ENCODE measurements at regions not wholly inside any gene's neighbourhood (a gene's known extent, or its start where the extent isn't known, plus 50 kb on each side); places are given as distances from the start of the nearest gene placed in this dataset.

GRCh38 chr16:59604354-59604753, 870.2 kb upstream of the GOT2 start:
- Mint-ChIP-seq H3K4me3 (no peak overlapping the region), H3K4me1 (no peaks in the 10 kb centered on the region), H3K27me3 (no peaks in the 10 kb centered on the region), H3K36me3 (ENCODE audit: low read depth) (no peaks in the 10 kb centered on the region), H3K27ac (no peak overlapping the region), H3K9me3 (peaks cover 5% of the 10 kb centered on the region)
- CTCF ChIA-PET, result no interaction called here
- ATAC-seq (ENCODE audit: low read depth) (no peak), DNase-seq (no peak)
- TF ChIP-seq CTCF (IDR thresholded peaks at IDR 0.05), result no peak
- POLR2A ChIA-PET, result no interaction called here
- intact Hi-C loops (cut with micrococcal nuclease), result no loop called here

- DNase-seq, result no peak
- peaks cover 5% of the 10 kb centered on the region for H3K9me3 Mint-ChIP-seq
- POLR2A ChIA-PET, result no interaction called here
- intact Hi-C loops (cut with micrococcal nuclease), result no loop called here
- no peaks in the 10 kb centered on the region for H3K27me3 Mint-ChIP-seq
- no peak for ATAC-seq (ENCODE audit: low read depth)
- no peak overlapping the region for H3K4me3 Mint-ChIP-seq
- TF ChIP-seq CTCF (IDR thresholded peaks at IDR 0.05), result no peak
- no peaks in the 10 kb centered on the region for H3K36me3 Mint-ChIP-seq (ENCODE audit: low read depth)
- peaks cover 3% of the 10 kb centered on the region for H3K4me1 Mint-ChIP-seq
- no peak overlapping the region for H3K27ac Mint-ChIP-seq
- CTCF ChIA-PET, result no interaction called here
These were observed 867.3 kb upstream of the GOT2 start for GRCh38 chr16:59601452-59601851.

- no peak overlapping the region for H3K4me3 Mint-ChIP-seq
- H3K9me3 Mint-ChIP-seq, result peaks cover 2% of the 10 kb centered on the region
- CTCF ChIA-PET, result no interaction called here
- TF ChIP-seq CTCF (IDR thresholded peaks at IDR 0.05), result no peak
- POLR2A ChIA-PET, result no interaction called here
- DNase-seq (no peak), ATAC-seq (ENCODE audit: low read depth) (no peak)
- H3K36me3 Mint-ChIP-seq (ENCODE audit: low read depth), result no peaks in the 10 kb centered on the region
- intact Hi-C loops (cut with micrococcal nuclease), result no loop called here
- H3K27me3 Mint-ChIP-seq, result no peaks in the 10 kb centered on the region
- no peak overlapping the region for H3K27ac Mint-ChIP-seq
- H3K4me1 Mint-ChIP-seq, result peaks cover 6% of the 10 kb centered on the region
These were observed 863.2 kb upstream of the GOT2 start for GRCh38 chr16:59597269-59597668.

- intact Hi-C loops (cut with micrococcal nuclease), result no loop called here
- Mint-ChIP-seq H3K4me3 (no peak overlapping the region), H3K4me1 (peaks cover 6% of the 10 kb centered on the region), H3K36me3 (ENCODE audit: low read depth) (no peaks in the 10 kb centered on the region), H3K27me3 (no peaks in the 10 kb centered on the region), H3K9me3 (peaks cover 2% of the 10 kb centered on the region), H3K27ac (no peak overlapping the region)
- DNase-seq (no peak), ATAC-seq (ENCODE audit: low read depth) (no peak)
- TF ChIP-seq CTCF (IDR thresholded peaks at IDR 0.05), result no peak
- ChIA-PET POLR2A (no interaction called here), CTCF (no interaction called here)
These were observed 862.6 kb upstream of the GOT2 start for GRCh38 chr16:59596693-59597092.

GRCh38 chr16:59593194-59593661, 859.1 kb upstream of the GOT2 start:
- intact Hi-C loops (cut with micrococcal nuclease), result no loop called here

More at GRCh38 chr16:59593194-59593661, 859.1 kb upstream of the GOT2 start:
- Mint-ChIP-seq H3K27me3 (no peaks in the 10 kb centered on the region), H3K36me3 (ENCODE audit: low read depth) (no peaks in the 10 kb centered on the region), H3K27ac (no peak overlapping the region), H3K9me3 (no peaks in the 10 kb centered on the region), H3K4me3 (no peak overlapping the region), H3K4me1 (peaks cover 6% of the 10 kb centered on the region)
- ChIA-PET CTCF (no interaction called here), POLR2A (no interaction called here)
- no peak for TF ChIP-seq CTCF (IDR thresholded peaks at IDR 0.05)
- DNase-seq, result no peak
- ATAC-seq (ENCODE audit: low read depth), result peak; percentile 28
